HUDEP-2 (cell line): ENCODE measurements at regions not wholly inside any gene's neighbourhood (a gene's known extent, or its start where the extent isn't known, plus 50 kb on each side); places are given as distances from the start of the nearest gene placed in this dataset.
"Not testable (repeated sequence)": the region's sequence is repeated elsewhere in the genome, so short reads cannot be mapped to it uniquely, and the experiment has no call there.

ENCODE experiments used
- DNase-seq, 76 experiments: peaks; one replicate each; lab custom pipeline; 2025; ENCODE audit not compliant: unreplicated experiment in 76 of 76; lab: John Stamatoyannopoulos, UW

DNA sequence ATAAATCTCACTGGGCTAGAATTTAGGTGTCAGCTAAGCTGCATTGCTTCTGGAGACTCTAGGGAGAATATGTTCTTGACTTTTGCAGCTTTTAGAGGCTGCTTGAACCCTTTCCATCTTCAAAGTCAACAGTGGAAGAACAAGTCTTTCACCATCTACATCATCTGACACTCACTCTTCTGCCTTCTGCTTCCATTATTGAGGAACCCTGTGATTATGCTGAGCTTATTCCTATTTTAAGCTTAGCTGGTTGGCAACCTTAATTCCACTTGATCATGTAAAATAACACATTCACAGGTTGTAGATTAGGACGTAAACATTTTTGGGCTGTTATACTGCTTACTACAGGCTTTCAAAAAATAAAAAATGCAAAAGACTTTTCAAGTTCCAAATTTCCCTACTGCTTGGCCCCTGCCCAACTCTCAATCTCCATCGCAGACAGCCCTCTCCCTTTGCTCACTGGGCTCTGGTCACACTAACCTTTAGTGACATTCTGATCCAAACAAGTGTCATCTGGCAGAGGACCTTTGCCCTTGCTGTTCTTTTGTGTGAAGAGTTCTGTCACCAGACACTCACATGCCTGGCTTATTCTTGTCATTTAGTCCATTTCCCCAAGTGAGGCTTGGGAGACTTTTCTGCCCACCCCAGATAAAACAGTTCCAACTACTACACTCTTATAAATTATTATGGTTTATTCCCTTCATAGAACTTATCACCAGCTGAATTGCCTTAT, 1056.0 kb downstream of the STIM2 start:
- DNase-seq, result no peak

DNA sequence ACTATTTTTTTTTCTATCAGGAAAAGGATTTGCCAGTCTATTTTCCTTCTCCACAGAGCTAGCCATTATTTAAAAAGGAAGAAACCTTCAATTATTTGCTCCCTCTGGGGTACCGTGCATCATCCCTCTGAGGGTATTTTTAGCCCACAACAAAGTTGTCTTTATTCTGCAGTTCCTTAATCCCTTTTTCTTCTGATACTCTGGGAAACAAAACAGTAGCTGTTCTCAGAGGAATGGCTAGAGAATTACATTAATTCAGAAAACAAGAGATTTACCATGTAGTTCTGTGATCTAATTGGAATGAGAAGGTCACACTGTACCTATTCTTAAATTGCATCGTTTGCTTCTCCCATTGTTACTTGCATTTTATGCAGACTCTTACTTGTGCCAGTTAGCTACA, 1056.7 kb downstream of the STIM2 start:
- no peak for DNase-seq

DNA sequence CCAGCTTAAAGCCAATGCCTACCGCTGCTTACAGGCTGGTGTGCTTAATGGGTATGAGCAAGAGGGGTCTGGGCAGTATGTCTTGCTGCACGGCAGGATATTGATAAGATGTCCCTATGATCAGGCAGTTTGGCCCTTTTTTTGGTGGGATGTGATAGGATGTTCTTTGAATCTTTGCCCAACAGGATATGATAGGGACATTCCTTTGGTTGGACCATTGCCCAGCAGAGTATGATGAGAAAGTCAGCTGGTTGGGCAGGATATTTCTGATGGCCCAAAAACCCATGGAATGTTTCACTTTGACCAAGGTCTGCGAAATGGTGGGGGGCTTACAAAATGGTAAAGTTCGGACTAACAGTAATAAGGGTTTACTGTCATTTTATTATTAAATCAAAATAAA, 1060.6 kb downstream of the STIM2 start:
- no peak for DNase-seq

DNA sequence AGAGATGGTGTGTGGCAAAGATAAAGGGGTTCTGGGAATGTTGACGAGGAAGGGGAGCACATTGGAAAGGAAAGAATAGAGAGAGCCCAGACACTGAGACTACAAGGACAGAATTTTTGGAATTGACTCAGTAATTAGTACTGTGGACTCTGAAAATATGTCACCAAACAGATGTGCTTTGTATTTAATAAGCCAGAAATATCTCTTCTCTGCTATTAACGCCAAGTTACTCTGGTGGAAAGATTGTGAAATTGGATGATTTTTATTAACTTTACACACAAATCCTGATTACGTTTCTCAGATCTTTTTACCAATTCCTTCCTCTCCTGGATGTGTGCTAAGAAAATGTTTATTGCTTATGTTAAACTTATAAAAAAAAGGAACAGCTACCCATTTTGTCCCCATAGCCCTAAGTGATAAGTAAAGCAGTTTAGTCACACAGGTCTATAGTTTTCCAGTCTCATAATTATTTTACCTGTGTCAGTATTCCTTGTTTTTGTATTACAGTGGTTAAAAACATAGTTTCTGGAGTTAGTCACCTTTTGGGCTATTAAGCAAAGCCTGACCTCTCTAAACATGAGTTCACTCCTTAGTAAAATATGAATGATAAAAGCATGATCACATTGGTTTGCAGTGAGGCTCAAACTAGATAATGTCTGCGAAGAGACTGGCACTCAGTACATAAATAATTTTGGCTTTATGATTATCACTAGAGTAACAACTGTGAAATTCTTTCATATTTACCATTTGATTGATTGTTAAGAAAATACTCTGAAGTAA, 1068.3 kb downstream of the STIM2 start:
- no peak for DNase-seq

DNA sequence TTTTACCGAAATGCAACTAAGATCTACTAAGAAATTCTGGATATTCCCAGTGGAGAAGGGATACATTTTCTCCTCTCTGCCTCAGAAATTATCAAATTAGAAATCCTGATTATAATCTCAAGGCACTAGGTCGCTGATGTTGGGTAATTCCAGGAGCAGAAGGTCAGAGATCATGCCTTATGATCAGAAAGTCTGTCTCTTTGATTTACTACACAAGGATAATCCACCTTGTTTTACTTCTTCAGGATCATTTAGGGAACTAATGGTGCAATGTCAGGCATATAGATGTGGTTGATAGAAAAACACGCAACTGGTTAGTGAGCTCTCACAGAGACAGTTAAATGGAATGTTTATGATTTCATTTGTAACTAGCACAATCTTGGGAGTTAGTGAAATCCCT, 1069.7 kb downstream of the STIM2 start:
- no peak for DNase-seq

DNA sequence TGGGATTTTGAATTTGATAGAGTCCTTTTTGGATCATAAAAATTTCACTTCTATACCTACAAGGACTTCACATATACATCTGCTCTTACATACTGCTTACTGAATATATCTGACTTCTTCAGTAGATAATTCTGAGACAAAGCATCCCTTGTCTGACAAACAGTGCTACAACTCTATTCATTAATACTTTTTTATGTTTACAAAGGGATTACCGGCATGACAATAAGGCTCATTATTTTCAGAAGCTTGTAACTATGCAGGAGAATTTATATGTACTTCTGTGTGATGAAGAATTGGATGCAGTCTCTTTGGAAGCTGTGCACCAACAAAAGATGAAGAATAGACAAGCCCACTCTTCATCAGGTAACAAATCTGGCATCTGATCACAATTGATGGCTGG, 1070.3 kb downstream of the STIM2 start:
- DNase-seq, result no peak

DNA sequence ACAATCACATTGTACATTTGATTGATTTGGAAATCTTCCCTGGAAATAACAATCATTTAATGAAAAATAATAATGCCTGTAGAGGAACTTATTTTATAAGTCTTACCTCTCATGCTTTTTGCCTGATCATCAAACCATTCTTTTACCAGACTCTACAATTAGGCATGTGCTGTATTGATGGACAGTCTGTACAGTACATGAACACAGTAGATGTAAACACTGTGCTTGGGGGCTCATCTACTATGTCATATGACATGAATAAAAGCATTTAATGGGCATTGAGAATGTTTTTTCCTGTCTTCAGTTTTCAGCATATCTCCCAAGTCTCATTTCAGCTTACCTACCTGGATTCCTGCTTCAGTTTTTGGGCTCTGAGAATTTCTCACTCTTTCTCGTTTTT, 1070.9 kb downstream of the STIM2 start:
- no peak for DNase-seq

DNA sequence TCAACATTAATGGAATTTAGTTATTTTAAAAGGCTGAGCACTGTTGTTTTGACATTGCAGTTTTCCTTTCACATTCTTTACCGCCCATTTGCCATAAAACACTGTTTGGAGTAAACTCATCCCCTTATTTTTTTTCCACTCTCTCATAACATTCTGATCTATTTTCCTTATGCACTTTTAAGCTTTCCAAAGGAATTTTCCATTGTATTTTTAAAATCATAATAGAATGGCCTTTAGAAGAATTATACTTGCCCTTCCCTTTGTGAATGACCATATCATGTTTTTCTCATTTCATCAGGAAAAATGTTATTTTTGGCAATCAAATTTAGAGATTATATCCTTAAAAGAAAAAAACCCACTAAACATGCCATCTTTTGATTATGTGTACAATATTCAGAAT, 1074.2 kb downstream of the STIM2 start:
- no peak for DNase-seq

DNA sequence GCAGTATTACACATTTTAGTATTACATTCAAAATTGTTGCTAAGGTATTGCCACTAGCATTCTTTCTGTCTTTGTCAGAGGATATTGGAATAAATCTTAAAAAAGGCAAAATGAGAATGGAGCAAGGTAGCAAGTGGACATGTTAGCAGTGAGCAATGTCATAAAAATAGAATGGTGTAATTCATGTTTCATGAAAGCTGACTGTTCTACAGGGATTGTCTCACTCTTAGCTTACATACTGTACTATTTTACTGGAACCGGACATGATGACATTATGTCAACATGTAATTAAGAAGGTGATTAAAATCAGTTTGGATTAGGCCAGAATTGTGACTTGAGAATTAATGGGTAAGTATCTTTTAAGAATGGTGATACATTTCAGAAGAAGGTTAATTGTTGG, 1086.2 kb downstream of the STIM2 start:
- no peak for DNase-seq

DNA sequence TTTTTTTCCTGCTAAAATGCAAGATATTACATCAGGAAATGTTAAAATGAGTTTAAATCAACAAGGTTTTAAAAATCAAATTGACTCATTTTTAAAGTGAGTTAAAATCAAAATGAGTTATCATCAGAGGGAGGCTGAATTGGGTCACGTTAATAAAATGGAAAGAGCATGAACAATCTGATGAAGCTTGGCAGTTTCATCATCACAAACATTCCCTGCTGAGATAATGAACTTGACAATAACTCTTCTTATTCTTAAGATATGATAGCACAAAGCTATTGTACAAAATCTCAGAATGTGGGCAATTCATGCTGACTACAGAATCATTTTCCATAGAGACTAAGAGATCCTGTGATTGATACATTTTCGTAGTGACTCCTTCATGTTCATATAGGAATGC, 1086.7 kb downstream of the STIM2 start:
- no peak for DNase-seq

DNA sequence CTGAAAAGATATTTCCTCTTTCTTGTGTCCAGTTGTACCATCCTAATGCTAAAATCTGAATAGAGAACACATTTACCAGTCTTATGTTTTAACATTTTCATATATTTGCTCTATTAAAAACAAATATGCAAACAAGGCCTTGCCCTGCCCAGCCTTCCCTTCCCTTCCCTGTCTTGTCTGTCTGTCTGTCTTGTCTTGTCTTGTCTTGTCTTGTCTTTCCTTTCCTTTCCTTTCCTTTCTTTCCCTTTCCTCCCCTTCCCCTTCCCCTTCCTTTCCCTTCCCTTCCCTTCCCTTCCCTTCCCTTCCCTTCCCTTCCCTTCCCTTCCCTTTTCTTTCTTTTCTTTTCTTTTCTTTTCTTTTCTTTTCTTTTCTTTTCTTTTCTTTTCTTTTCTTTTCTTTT, 1103.5 kb downstream of the STIM2 start:
- no peak for DNase-seq

DNA sequence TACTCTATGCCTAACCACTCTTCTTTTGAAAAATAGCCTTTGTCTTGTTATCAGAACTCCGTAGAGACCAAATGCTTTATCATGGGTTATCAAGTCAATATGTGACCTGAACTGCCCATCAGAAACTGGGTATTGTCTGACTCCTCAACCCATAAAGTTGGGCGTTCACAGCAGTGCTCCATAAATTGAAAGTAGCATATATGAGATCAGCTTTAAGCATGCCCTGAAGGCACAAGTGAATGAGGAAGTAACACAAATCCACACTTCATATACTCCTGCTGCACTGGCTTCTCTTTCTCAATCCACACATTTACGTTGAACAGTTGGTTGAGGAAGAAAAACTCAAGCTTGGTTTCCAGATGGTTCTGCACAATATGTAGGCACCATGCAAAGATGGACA, 1106.0 kb downstream of the STIM2 start:
- no peak for DNase-seq

DNA sequence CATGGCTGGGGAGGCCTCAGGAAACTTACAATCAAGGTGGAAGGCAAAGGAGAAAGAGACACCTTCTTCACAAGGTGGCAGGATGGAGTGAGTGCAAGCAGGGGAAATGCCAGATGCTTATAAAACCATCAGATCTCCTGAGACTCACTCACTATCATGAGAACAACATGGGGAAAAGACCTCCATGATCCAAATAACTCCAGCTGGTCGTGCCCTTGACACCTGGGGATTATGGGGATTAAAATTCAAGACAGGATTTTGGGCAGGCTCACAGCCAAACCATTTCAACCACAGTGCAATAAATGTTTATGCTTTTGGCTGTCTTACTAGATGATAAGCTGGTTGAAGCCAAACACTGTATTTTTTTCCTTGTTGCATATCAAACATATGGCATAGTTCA, 1112.4 kb downstream of the STIM2 start:
- no peak for DNase-seq

DNA sequence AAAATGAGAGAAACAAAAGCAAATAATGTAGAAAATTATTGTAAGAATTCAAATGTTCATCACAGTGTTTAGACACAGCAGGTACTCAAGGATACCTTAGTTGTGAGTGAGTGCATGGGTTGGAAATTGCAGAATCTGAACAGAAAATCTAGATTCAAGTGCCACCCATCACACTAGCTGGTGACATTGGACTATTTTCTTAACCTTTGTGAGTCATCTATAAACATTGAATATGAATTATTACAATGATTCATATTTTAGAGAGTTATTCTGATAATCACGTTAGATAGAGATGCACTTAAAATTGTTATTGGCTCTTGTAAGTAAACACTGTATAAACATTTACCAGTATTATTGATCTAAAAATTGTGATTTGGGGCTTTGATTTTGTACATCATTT, 1113.1 kb downstream of the STIM2 start:
- no peak for DNase-seq

DNA sequence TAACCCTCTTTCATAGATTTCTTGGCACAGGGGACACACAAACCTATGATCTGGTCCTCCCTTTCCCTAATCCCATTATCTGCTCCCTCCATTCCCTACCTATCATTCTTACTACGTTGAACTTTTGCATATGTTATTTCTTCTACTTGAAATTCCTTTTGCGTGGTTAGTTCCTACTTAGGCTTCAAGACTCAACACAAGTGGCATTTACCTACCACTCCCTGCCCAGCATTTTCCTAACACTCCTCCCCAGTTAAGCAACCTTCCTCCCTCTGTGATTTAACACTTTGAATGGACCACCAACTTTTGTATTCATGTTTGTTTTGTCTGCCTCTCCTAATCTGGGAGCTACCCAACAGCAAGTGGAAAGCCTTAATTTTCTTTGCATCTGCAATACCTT, 1113.7 kb downstream of the STIM2 start:
- no peak for DNase-seq

DNA sequence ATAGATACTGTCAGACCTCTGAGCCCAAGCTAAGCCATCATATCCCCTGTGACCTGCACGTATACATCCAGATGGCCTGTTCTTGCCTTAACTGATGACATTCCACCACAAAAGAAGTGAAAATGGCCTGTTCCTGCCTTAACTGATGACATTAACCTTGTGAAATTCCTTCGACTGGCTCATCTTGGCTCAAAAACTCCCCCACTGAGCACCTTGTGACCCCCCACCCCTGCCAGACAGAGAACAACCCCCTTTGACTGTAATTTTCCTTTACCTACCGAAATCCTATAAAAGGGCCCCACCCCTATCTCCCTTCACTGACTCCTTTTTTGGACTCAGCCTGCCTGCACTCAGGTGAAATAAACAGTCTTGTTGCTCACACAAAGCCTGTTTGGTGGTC, 1114.2 kb downstream of the STIM2 start:
- DNase-seq, result not testable (repeated sequence)

DNA sequence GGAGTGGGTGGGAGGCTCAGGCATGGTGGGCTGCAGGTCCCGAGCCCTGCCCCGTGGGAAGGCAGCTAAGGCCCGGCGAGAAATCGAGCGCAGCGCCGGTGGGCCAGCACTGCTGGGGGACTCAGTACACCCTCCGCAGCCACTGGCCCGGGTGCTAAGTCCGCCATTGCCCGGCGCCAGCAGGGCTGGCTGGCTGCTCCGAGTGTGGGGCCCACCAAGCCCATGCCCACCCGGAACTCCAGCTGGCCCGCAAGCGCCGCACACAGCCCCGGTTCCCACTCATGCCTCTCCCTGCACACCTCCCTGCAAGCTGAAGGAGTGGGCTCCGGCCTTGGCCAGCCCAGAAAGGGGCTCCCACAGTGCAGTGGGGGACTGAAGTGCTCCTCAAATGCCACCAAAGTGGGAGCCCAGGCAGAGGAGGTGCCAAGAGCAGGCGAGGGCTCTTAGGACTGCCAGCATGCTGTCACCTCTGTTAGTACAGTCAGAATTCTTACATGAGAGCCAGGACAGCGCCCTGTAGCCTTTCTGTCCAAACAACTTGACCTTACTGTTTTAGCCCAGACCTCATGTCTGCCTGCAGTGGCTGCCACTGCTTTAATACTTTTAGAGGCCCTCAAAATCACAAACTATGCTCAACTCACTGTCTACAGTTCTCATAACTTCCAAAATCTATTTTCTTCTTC, 1117.9 kb downstream of the STIM2 start:
- not testable (repeated sequence) for DNase-seq

DNA sequence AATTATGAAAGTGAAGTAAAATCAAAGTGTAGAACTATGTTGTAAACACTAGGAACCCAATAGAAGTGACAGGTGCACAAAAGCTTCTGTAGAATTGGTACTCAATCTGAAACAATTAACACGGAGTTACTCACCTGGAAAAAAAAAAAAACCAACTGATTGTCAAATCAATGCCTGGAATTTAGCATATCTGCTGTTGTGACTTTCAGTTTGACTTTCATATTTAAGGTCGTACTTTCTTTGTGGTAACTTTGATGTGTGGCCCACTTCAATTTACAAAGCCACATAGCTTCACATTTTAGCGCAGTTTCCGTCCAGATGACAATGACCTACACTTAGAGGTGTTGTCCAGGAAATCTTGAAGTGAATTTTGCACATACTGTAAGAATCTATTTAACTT, 1124.9 kb downstream of the STIM2 start:
- DNase-seq, result no peak

DNA sequence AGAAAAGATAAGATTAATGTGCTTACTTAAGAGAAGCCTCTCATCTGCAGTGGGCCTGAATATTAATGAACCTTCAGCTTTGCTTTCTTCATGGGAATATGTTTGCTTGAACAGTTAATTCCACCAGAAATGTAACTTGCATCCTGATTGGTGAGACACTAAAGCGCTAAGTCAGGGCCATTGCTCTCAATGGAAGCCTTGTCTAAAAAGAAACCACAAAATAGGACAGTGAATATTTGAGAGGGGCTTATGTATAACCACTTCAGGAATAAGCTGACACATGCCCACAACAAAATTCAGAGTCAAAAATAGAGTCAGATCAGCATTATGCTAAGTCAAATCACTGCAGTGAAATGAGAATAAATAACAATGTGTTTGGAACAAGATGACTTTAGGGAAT, 1125.8 kb downstream of the STIM2 start:
- no peak for DNase-seq

DNA sequence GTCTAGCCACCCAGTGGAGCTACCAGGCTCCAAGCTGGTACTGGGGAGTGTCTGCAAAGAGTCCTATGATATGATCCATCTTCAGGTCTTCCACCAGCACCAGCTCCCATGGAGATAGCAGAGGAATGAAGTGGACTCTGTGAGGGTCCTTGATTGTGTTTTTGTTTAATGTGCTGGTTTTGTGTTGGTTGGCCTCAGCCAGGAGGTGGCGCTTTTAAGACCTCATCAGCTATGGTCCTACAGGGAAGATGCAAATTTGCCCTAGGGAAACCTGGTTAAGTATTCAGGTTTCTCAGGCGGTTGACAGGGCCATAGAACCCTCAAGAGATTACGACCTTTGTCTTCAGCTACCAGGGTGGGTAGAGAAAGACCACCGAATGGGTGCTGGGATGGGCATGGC, 1141.1 kb downstream of the STIM2 start:
- DNase-seq, result no peak

DNA sequence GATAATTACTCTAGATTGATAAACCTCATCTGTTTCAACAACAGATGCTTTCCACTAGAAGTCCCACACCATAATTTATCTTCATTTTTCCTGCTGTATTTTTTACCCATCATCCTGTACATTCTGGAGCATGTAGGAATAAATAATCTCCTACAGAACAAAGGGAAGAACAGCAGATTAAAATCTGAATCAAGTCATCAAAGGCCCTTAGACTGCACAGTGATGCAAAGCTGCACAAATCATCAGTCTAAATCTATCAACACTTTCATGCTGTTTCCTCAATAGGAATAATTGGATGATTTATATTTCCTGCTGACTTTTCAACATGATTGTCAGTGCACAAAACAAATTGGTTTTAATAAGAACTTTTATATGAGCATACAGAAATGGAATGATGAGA, 1143.9 kb downstream of the STIM2 start:
- no peak for DNase-seq

DNA sequence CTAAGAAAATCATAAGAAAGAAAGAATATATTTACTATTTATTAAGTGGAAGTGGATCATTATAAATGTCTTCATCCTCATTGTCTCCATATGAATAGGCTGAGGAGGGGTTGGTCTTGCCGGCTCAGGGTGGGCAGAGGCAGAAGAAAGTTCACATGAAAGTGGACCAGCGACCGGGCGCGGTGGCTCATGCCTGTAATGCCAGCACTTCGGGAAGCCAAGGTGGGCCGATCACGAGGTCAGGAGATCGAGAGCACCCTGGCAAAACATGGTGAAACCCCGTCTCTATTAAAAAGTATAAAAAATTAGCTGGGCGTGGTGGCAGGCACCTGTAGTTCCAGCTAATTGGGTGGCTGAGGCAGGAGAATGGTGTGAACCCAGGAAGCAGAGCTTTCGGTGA, 1145.4 kb downstream of the STIM2 start:
- DNase-seq, result no peak
